ENCODE measurements at regions not wholly inside any gene's neighbourhood (a gene's known extent, or its start where the extent isn't known, plus 50 kb on each side); places are given as distances from the start of the nearest gene placed in this dataset.
"Not testable (repeated sequence)": the region's sequence is repeated elsewhere in the genome, so short reads cannot be mapped to it uniquely, and the experiment has no call there.

DNA sequence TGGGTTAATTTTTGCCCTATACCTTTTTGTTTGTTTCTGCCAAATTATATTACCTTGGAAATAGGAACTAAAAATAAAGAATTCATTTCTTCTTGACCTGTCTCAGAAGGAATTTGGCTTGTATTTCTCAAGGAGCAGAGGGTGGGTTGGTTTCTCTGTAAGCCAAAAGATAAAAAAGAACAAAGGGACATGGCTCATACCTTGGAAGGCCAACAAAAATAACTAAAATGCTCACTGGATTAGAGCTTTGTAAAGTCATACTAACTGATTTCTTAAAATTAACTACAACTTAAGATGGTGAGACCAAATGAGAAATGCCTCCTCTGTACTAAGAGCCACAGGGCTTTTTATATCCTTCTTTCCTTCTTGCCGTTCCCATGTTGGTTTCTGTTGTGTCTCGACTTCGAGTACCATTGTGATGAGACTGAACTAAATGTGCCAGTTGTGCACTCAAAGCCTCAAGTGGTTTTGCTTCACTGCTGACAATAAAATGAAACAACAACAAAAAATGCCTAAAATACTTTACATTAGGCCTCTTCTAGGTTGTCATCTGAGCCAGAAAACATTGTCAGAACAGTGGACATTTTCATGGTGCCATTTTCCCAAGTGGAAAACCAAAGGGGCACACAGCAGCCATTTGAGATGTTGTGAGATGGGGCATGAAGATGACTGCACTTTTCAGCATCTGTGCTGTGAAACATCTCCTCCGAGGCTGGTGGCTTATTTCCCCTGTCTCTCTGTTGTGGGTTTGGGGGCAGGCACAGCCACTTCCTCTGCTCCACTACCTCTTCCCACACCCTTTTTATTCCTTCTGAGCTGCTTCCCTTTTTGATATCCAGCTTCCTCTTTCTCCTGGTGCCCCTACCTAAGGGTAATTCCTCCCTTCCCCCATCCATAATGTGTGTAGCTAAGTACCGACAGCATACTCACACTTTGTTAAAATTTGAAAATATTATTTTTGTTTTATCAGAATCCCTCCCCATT, 51.8 kb upstream of the AGR3 start:
- no peak for DNase-seq (ENCODE audit: low read depth in 2 of 2)

- no peak for DNase-seq (ENCODE audit: low read depth in 2 of 2)
Observed at GRCh38 chr7:16934722-16935340, 53.0 kb upstream of the AGR3 start.

DNA sequence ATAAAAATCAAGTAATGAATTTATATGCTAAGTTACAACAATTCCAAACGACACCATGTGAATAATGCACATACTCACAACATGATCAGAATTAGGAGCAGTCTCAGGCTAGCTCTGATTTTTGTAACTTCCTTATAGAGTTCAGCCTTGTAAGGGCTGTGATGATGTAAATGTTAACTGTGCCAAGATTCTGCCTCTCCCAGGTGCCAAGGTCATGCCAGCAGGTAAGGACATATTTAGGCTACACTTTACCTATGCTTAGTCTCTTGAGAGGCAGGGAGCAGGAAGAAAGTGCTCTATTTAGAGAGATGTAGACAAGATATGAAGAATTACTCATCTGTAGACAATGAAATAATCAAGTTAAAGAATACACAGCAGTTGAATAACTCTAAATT, 53.6 kb upstream of the AGR3 start:
- DNase-seq (ENCODE audit: low read depth in 2 of 2), result no peak

GRCh38 chr7:16936626-16937422, 55.0 kb upstream of the AGR3 start:
- no peak for DNase-seq (ENCODE audit: low read depth in 2 of 2)

DNA sequence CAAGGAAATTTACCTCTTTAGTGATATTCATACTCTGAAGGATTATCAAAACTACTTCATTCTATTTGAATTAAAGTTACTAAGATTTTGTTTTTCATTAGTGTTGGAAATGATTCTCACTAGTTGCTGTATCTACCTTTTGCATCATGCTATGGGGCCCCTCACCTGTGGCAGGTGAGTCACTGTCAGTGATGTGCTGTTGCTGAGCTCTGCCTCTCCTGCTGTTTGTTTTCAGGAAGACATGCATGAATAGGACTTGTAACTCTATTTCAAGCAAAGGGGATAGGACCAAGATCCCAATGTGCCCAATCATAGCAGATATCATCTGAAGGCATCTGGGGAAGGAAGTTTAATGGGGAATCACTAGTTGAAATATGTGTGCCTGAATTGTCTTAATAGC, 57.4 kb upstream of the AGR3 start:
- DNase-seq (ENCODE audit: low read depth in 2 of 2), result no peak

DNA sequence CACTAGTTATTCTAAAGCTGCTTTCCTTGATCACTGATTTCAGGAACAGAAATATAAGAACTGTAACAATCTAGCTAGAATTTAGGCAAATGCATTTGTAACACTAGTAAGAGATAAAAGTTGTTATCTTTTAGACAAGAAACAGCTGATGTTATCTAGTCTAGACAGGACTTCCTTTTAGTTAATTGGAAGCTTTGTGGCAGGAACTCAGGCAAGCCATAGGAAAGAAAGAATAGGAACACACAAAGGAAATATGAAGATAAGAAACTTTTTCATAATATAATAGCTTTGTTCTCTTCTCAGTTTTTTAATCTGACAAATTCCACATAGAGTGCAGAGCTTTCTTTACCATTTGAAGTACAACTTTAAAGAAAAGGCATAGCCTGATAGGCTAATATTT, 59.0 kb upstream of the AGR3 start:
- DNase-seq (ENCODE audit: low read depth in 2 of 2), result no peak

GRCh38 chr7:16942929-16943509, 61.2 kb upstream of the AGR3 start:
- DNase-seq (ENCODE audit: low read depth in 2 of 2), result no peak

- DNase-seq (ENCODE audit: low read depth in 2 of 2), result no peak
Observed at GRCh38 chr7:16944936-16945335, 63.2 kb upstream of the AGR3 start.

DNA sequence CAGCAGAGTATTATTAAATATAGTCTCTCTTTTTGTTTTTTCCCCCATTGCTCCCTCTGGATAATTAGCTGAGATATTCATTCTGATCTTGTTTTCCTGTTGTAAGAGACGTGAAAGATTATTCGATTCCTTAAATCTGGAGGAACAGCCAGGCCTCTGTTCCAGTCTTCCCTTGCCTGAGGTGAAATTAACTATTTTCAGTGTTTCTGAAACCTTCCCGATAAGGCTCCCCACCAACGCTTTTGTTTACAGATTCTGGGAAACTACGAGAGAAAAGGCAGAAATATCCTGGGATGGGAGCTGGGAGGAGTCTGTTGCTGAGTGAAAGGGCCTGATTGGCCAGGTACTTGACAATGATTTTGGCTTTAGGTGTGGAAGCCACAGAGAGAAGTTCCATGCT, 63.6 kb upstream of the AGR3 start:
- no peak for DNase-seq (ENCODE audit: low read depth in 2 of 2)

GRCh38 chr7:16948110-16948509, 66.3 kb upstream of the AGR3 start:
- DNase-seq (ENCODE audit: low read depth in 2 of 2), result not testable (repeated sequence)

GRCh38 chr7:16951483-16952080, 69.8 kb upstream of the AGR3 start:
- DNase-seq (ENCODE audit: low read depth in 2 of 2), result no peak

DNA sequence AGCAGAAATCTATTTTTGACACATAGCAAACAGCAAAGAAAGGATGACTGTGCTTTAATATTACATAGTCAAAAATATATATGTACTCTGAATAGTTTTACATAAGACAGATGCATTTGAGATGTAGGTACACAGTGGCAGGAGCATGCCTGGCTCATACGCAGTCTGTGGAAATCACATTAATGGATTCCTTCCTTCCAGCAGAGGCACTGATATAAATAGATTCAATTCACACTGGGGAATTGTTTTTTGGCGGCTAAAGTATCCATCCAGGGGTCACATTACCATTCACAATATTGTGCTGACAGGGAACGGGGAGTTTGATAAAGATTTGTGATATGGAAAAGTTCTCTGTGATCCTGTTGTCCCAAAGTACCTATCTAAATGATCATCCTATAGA, 72.5 kb upstream of the AGR3 start:
- DNase-seq (ENCODE audit: low read depth in 2 of 2), result no peak

DNA sequence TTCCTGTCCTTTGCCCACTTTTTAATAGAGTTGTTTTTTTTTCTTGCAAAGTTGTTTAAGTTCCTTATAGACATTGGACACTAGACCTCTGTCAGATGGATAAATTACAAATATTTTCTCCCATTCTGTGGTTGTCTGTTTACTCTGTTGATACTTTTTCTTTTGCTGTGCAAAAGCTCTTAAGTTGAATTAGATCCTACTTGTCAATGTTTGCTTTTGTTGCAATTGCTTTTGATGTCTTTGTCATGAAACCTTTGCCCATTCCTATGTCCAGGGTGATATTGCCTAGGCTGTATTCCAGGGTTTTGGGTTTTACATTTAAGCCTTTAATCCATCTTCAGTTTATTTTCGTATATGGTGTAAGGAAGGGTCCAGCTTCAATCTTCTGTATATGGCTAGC, 76.9 kb upstream of the AGR3 start:
- DNase-seq (ENCODE audit: low read depth in 2 of 2), result no peak

DNA sequence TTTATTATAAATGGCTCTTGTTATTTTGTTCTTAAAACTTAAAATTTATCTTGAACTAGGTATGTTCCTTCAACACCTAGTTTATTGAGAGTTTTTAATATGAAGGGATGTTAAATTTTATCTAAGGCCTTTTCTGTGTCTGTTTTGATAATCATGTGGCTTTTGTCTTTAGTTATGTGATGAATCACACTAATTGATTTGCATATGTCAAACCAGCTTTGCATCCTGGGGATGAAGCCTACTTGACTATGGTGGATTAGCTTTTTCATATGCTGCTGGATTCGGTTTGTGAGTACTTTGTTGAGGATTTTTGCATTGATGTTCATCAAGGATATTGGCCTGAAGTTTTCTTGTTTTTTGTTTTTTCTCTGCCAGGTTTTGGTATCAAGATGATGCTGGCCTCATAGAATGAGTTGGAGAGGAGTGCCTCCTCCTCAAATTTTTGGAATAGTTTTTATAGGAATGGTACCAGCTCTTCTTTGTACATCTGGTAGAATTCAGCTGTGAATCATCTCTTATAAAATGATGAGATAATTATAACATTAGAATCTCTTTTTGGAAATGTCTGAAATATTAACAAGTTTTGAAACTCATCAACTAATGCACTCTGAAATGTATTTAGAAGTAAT, 78.7 kb upstream of the AGR3 start:
- DNase-seq (ENCODE audit: low read depth in 2 of 2), result no peak

GRCh38 chr7:16961641-16962040, 79.9 kb upstream of the AGR3 start:
- DNase-seq (ENCODE audit: low read depth in 2 of 2), result no peak

DNA sequence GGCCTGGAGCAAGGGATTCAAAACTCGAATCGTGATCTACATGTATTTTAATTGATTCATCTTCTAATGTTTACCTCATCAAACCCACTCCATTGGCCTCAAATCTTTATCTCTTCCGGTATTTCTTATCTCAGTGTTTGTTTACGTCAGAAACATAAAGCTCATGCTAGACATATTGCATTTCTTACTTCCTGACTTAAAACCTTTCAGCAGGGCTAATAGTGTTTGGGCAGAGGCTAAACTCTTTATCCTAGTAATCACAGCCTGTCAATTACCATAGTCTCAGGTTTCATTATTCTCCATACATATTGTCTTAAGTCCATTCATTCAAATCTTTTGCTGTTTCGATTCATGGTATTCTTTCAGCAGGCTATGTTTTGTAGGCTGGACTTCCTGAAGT, 81.3 kb upstream of the AGR3 start:
- DNase-seq (ENCODE audit: low read depth in 2 of 2), result no peak

- not testable (repeated sequence) for DNase-seq (ENCODE audit: low read depth in 2 of 2)
Observed at GRCh38 chr7:16965697-16966096, 83.9 kb upstream of the AGR3 start.

- DNase-seq (ENCODE audit: low read depth in 2 of 2), result no peak
Observed at GRCh38 chr7:16967300-16967811, 85.6 kb upstream of the AGR3 start.

DNA sequence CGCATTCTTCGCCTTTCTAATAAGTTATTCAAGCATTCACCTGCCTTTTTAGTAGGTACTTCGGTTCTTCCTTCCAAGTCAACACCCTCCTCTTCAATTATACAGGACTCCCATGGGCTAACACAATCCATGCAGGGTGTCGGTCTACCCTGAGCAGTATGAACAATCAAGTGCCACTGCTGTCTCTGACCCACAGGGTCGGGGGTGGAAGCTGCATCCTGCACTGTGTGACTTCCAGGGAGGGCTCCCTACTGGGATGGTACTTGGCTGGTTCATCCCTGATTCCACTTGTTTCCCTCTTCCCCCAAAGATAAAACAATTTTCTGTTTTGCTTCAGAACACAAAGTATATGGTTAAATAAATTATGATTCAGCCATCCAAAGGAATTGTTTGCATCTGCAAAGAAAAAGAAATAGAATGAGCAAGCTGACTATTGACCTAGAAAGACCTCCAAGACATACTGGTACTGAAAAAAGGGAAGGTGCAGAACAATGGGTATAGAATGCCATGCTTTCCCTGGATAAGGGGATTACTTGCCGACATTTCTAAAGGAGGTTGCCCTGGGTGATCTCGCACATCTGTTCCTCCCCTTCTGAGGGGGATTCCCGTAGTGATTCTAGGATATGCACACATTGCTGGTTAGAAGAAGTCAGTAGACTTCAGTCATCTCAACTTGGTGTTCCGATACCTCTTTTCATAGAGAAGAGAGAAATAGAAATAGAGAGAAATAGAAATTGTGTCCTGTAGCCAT, 89.1 kb upstream of the AGR3 start:
- DNase-seq (ENCODE audit: low read depth in 2 of 2), result no peak

GRCh38 chr7:16975712-16976111, 93.9 kb upstream of the AGR3 start:
- no peak for DNase-seq (ENCODE audit: low read depth in 2 of 2)
